ENCODE measurements at regions not wholly inside any gene's neighbourhood (a gene's known extent, or its start where the extent isn't known, plus 50 kb on each side); places are given as distances from the start of the nearest gene placed in this dataset.

DNA sequence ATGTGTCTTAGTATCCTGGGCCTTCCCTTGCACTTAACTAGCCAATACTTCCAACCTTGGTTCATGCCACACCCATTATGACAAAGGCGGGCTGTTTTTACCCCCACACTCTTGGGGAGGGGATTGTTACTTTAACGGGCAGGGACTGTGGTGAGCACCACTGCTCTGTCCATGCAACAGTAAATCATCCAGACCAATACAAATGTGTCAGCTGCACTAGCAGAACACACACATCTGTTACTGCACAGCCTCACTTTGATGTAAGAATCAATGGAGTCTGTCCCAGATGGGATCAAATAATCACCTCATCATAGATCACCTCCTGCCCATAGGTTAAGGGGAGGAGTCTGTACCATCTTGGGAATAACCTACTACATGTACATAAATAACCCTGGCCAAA is 58.1 kb downstream of the NPAP1 start:
- Mint-ChIP-seq H3K36me3 (ENCODE audit: low read depth) (no peaks in the 10 kb centered on the region), H3K27ac (no peak overlapping the region), H3K27me3 (no peaks in the 10 kb centered on the region), H3K9me3 (peaks cover 12% of the 10 kb centered on the region), H3K4me3 (no peak overlapping the region), H3K4me1 (ENCODE audit: low read depth) (no peaks in the 10 kb centered on the region)
- no peak for DNase-seq

DNA sequence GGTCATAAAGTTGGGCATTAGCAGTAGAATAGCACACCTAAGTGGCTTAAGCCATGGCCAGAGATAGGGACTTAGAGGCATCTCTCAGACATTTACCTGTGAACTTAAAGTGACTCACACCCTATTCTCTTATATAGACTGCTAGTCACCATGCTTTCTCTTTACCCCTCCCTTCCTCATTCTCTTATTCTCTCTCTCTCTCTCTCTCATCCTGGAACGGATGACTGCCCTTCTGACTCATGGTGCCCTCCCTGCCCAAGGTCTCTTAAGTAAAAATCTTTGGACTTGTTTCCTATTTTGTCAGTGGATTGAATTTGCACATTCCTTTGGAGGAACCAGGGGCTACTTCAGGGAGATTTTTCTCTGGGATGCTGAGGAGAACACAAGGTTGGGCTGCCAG is 58.8 kb downstream of the NPAP1 start:
- H3K4me3 Mint-ChIP-seq = no peak overlapping the region
- DNase-seq = no peak
- H3K27me3 Mint-ChIP-seq = no peaks in the 10 kb centered on the region
- H3K27ac Mint-ChIP-seq = no peak overlapping the region
- H3K36me3 Mint-ChIP-seq (ENCODE audit: low read depth) = no peaks in the 10 kb centered on the region
- H3K9me3 Mint-ChIP-seq = peaks cover 12% of the 10 kb centered on the region
- H3K4me1 Mint-ChIP-seq (ENCODE audit: low read depth) = no peaks in the 10 kb centered on the region

DNA sequence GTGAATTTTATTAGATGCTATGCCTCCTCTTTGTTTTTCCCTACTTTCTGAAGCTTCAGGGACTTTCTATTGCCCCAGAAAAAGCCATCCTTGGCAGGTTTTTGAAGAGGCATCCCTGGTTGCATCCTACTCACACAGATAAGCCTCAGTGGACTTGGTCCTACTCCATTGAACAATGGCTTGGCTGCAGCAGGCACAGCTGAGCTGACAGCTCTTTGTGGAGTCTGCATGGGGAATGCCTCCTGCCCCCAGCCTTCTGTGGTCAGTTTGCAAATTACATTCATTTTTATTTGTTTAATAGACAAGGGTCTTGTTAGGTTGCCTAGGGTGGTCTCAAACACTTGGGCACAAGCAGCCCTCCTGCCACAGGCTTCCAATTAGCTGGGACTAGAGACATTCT is 69.7 kb downstream of the NPAP1 start:
- H3K9me3 Mint-ChIP-seq = peaks cover 4% of the 10 kb centered on the region

DNA sequence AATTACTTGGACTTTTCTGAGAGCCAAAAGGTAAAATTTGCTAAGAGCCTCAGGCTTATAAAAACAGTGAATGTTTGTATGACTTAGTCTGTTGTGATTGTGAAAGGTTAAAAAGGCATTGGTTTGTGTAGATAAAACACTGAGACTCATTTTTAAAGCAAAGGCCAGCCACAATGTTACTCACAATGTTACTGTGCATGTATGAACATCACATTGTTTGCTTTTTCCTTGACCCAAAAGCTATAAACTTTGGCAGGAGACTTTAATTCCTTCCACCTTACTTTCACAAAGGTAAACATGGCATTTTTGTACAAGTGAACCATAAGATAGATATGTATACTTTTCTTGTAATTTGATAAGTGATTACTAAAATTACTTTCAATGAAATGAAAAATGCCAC is 70.5 kb downstream of the NPAP1 start:
- no peak overlapping the region for H3K4me3 Mint-ChIP-seq
- DNase-seq = no peak
- peaks cover 4% of the 10 kb centered on the region for H3K9me3 Mint-ChIP-seq
- H3K4me1 Mint-ChIP-seq (ENCODE audit: low read depth) = no peaks in the 10 kb centered on the region
- no peaks in the 10 kb centered on the region for H3K27me3 Mint-ChIP-seq
- no peaks in the 10 kb centered on the region for H3K36me3 Mint-ChIP-seq (ENCODE audit: low read depth)
- H3K27ac Mint-ChIP-seq = no peak overlapping the region

More for the DNA sequence above, 69.7 kb downstream of the NPAP1 start:
- Mint-ChIP-seq H3K36me3 (ENCODE audit: low read depth) (no peaks in the 10 kb centered on the region), H3K27me3 (no peaks in the 10 kb centered on the region), H3K27ac (no peak overlapping the region), H3K4me3 (no peak overlapping the region), H3K4me1 (ENCODE audit: low read depth) (no peaks in the 10 kb centered on the region)
- no peak for DNase-seq

DNA sequence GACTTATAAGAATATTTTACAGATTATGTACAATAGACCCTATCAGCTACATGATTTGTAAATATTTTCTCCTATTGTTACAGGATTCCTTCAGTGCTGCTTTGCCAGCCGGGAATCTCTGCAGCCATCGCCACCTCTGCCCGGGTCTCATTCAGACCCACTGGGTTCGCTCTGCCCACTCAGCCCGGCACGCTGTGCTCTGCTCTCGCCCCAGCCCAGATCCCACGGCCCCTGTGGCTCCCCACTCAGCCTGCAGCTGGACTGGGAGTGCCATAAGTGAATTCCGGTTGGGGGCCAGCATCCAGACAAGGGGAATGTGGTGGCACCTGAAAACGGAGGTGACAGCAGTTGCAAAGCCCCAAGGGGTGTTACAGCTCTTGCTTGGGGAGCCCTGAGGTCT is 71.8 kb downstream of the NPAP1 start:
- Mint-ChIP-seq H3K4me3 (no peak overlapping the region), H3K27ac (no peak overlapping the region), H3K9me3 (peaks cover 2% of the 10 kb centered on the region), H3K4me1 (ENCODE audit: low read depth) (no peaks in the 10 kb centered on the region), H3K36me3 (ENCODE audit: low read depth) (no peaks in the 10 kb centered on the region), H3K27me3 (no peaks in the 10 kb centered on the region)
- no peak for DNase-seq

DNA sequence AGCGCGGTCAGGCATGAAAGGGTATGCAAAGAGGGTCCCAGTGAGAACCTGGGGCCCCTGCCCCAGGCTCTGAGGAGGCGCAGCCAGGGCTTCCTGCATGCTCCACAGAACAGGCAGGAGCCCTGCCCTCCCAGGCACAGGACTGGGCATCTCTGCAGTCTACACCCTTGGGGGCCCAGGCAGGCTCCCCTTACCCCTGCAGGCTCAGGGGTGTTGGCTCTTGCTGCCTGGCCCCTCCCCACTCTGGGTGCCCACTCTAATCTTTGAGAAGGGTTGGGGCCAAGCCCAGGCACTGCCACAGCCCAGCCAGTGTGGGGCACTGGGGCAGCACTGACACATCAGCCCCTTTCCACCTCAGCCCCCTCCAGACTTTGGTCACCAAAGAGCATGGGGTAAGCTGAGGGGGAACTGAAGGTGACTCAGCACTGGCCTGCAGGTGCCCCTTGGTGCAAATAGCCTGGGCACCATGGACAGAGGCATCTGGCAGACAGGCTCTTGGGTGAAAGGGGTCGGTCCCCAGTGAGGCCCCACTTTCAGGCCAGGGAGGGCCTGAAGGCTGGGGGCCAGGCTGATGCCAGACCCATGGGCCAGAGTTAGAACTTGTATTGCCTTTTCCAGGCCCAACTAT is 73.4 kb downstream of the NPAP1 start:
- H3K4me3 Mint-ChIP-seq = no peak overlapping the region
- peaks cover 4% of the 10 kb centered on the region for H3K9me3 Mint-ChIP-seq
- no peaks in the 10 kb centered on the region for H3K27me3 Mint-ChIP-seq
- no peak for DNase-seq
- no peak overlapping the region for H3K27ac Mint-ChIP-seq
- no peaks in the 10 kb centered on the region for H3K4me1 Mint-ChIP-seq (ENCODE audit: low read depth)
- H3K36me3 Mint-ChIP-seq (ENCODE audit: low read depth) = no peaks in the 10 kb centered on the region

DNA sequence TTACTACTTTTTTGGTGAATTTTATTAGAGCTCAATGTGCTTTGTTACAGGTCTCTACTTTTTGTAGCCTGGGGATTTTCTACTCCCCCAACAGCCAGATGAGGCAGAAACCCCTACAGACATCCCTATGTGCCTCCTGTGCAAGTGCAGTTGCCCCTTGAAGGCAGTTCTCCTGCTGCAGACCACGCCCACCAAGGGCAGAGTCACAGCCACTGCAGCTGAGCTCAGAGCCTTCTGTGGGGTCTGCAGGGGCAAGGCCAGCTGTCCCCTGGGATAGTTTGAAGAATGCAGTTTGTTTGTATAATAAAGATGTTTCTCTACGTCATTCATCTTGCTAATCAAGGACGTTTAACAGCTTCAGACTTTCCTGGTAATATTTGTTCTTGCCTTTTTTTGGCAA is 76.8 kb downstream of the NPAP1 start:
- Mint-ChIP-seq H3K27ac (no peak overlapping the region), H3K9me3 (peaks cover 4% of the 10 kb centered on the region), H3K4me1 (ENCODE audit: low read depth) (no peaks in the 10 kb centered on the region), H3K27me3 (no peaks in the 10 kb centered on the region), H3K4me3 (no peak overlapping the region), H3K36me3 (ENCODE audit: low read depth) (no peaks in the 10 kb centered on the region)
- DNase-seq = no peak

DNA sequence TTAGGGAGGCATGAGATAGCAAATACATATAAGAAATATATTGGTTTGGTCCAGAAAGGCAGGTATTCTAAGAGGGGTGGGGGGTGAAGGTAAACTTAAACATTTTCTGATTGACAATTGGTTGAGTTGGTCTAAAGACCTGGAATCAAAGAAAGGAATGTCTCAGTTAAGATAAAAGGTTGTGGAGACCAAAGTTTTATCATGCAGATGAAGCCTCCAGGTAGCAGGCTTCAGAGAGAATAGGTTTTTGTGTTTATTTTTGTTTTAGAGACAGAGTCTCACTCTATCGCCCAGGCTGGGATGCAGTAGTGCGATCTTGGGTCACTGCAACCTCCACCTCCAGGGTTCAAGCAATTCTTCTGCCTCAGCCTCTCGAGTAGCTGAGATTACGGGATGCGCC is 80.5 kb downstream of the NPAP1 start:
- no peaks in the 10 kb centered on the region for H3K36me3 Mint-ChIP-seq (ENCODE audit: low read depth)
- no peak overlapping the region for H3K4me3 Mint-ChIP-seq
- no peak overlapping the region for H3K27ac Mint-ChIP-seq
- DNase-seq = no peak
- H3K9me3 Mint-ChIP-seq = peaks cover 7% of the 10 kb centered on the region
- no peaks in the 10 kb centered on the region for H3K4me1 Mint-ChIP-seq (ENCODE audit: low read depth)
- H3K27me3 Mint-ChIP-seq = no peaks in the 10 kb centered on the region

DNA sequence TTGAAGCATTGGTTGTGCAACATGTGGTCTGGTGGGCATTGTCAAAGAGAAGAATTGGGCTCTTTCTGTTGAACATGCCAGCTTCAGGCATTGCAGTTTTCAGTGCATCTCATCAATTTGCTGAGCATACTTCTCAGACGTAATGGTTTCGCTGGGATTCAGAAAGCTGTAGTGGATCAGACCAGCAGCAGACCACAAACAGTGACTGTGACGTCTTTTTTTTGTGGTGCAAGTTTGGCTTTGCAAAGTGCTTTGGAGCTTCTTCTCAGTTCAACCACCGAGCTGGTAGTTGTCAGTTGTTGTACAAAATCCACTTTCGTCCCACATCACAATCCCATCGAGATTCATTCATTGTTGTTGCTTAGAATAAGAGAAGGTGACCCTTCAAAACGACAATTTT is 84.5 kb downstream of the NPAP1 start:
- DNase-seq = no peak
- Mint-ChIP-seq H3K4me3 (no peak overlapping the region), H3K9me3 (peaks cover 8% of the 10 kb centered on the region), H3K27ac (no peak overlapping the region), H3K27me3 (no peaks in the 10 kb centered on the region), H3K36me3 (ENCODE audit: low read depth) (no peaks in the 10 kb centered on the region), H3K4me1 (ENCODE audit: low read depth) (no peaks in the 10 kb centered on the region)

DNA sequence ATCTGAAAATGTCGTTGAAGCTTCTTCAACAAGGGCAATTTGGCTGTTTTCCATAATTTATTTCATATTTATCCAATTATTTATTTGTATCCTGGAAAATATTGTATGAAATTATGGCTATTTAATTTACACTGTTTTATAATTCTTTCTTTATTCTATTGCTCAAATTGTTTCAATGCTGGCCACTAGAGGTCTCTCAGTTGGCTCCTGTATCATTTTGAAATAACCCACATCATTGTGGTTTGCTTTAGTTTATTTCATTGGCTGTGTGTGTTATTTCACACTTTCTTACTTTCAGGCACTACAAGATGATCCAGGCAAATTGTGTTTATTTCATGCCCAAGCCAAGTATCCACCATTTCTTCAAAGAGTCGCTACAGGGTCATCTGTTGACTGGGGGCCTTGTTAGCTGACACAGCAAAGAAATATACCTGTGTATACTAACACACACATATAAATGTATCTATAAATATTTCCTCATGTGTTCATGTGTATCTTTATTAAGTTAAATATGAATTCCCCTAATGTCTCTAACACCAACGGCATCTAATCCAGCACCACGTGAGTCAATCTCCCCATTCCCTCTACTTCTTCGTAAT is 86.2 kb downstream of the NPAP1 start:
- Mint-ChIP-seq H3K36me3 (ENCODE audit: low read depth) (no peaks in the 10 kb centered on the region), H3K27ac (no peak overlapping the region), H3K4me3 (no peak overlapping the region), H3K9me3 (peaks cover 12% of the 10 kb centered on the region), H3K4me1 (ENCODE audit: low read depth) (no peaks in the 10 kb centered on the region), H3K27me3 (no peaks in the 10 kb centered on the region)
- DNase-seq = no peak

DNA sequence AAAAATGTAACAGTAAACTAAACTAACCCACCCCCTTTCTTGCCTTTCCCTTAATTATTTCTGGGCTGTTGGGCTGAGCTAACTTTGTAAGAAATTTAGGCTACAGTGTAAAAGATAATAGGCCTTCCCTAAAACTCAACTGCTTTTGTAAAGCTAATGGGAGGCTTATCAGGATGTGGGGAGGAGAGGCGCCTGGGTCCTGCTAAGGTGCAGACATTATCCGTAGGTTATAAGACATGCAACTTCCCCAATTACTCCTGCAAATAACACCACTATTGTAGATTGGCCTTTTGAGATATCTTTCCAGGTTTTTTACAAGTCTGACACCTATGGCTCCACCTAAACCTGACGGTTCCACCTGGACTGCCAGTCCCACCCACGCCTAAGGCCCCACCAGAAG is 88.3 kb downstream of the NPAP1 start:
- Mint-ChIP-seq H3K4me3 (no peak overlapping the region), H3K27ac (no peak overlapping the region), H3K4me1 (ENCODE audit: low read depth) (no peaks in the 10 kb centered on the region), H3K36me3 (ENCODE audit: low read depth) (no peaks in the 10 kb centered on the region), H3K9me3 (peaks cover 15% of the 10 kb centered on the region), H3K27me3 (no peaks in the 10 kb centered on the region)
- no peak for DNase-seq

DNA sequence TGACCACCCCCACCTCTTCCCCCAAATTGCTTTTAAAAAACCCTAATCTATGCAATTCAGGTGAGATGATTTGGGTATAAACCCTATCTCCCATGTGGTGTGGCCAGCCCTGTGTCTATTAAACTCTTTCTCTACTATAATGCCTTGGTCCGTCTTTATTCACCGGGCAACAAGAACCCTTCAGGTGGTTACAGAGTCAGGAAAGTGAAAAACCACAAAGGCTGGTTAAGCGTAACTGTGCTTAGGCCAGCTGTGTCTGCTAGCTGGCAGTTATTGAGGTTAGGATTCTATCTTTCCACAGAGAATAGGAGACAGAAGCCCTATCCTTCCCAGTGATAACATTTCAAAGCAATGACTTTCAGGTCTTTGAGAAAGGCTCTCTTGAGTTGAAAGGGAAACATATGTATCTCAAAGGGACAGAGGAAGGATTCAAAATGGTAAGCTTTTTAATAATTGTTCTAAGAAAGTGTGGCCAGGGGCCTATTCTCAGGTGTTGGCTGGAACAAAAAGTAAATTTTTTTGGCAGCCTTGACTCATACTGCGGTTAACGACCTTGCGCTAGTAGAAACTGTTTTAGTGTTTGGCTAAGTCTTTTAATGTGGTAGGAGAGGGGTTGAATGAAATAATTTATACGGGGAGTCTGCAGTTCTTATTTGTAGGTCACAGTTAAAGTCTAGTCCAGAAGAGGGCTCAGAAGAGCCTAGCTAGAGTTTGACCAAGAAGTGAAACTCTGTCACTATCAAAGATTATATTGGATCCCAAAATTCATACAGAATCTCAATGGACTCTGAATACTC is 89.0 kb downstream of the NPAP1 start:
- Mint-ChIP-seq H3K9me3 (peaks cover 15% of the 10 kb centered on the region), H3K4me3 (no peak overlapping the region), H3K36me3 (ENCODE audit: low read depth) (no peaks in the 10 kb centered on the region), H3K4me1 (ENCODE audit: low read depth) (no peaks in the 10 kb centered on the region), H3K27me3 (no peaks in the 10 kb centered on the region), H3K27ac (no peak overlapping the region)
- DNase-seq = no peak

DNA sequence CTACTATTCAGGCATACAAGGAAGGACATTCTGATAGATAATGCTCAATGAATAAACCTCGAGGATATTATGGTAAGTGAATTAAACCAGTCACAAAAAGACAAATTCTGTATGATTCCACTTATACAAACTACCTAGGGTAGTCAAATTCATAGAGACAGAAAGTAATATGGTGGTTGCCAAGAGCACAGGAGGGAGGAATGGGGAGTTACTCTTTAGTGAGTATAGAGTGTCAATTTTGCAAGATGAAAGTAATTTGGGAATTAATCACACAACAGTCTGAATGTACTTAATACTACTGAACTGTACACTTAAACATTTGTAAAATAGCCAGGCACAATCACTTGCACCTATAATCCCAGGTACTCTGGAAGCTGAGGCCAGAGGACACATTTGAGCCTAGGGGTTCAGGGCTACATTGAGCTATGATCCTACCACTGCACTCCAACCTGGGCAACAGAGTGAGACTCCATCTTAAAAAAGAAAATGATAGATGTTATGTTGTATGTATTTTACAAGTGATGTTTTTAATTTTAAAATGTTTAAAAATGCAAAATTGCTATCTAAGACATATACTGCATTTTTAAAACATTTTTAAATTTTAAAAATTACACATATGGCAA is 91.0 kb downstream of the NPAP1 start:
- no peak for DNase-seq
- Mint-ChIP-seq H3K27ac (no peak overlapping the region), H3K36me3 (ENCODE audit: low read depth) (no peaks in the 10 kb centered on the region), H3K9me3 (peaks cover 15% of the 10 kb centered on the region), H3K27me3 (no peaks in the 10 kb centered on the region), H3K4me1 (ENCODE audit: low read depth) (no peaks in the 10 kb centered on the region), H3K4me3 (no peak overlapping the region)

DNA sequence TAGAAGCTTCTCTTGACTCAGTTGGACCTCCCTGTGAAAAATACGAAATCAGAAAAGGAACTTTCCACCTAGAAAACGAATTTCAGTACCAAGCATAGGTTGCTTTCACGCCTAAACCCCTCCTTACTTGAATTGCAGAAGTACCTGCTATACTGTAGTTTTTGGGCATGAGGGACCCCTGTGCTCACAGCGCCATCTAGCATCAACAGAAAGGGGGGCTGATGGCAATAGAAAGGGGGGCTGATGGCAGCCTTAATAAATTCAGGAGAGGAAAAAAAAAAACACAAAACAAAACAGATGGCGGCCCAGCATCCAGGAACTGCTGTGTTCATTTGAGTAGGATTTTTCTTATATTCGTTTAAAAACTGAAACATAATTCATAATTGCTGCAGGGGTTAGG is 96.7 kb downstream of the NPAP1 start:
- Mint-ChIP-seq H3K36me3 (ENCODE audit: low read depth) (peaks cover 11% of the 10 kb centered on the region), H3K4me1 (ENCODE audit: low read depth) (peaks cover 7% of the 10 kb centered on the region), H3K27me3 (peaks cover 3% of the 10 kb centered on the region), H3K27ac (no peak overlapping the region), H3K4me3 (peak overlapping the region; percentile 78), H3K9me3 (peaks cover 40% of the 10 kb centered on the region)
- no peak for DNase-seq

All from activated T-cell treated with anti-CD3 and anti-CD28 coated beads, Interleukin-2, amount 50 U/mL, for 24 hours (primary cell).